DMS53 treated with DMSO at 0.1 percent for 48 hours (cell line): ENCODE measurements at regions not wholly inside any gene's neighbourhood (a gene's known extent, or its start where the extent isn't known, plus 50 kb on each side); places are given as distances from the start of the nearest gene placed in this dataset.
"Not testable (repeated sequence)": the region's sequence is repeated elsewhere in the genome, so short reads cannot be mapped to it uniquely, and the experiment has no call there.

Experiments used
- DNase-seq: peaks from one replicate; lab custom pipeline; 2025; ENCODE audit not compliant: unreplicated experiment; lab: John Stamatoyannopoulos, UW

GRCh38 chr1:239976130-239976968, 115.3 kb upstream of the FMN2 start:
- peak; percentile 62 for DNase-seq

- no peak for DNase-seq
Observed at GRCh38 chr1:239977416-239977815, 114.3 kb upstream of the FMN2 start.

DNA sequence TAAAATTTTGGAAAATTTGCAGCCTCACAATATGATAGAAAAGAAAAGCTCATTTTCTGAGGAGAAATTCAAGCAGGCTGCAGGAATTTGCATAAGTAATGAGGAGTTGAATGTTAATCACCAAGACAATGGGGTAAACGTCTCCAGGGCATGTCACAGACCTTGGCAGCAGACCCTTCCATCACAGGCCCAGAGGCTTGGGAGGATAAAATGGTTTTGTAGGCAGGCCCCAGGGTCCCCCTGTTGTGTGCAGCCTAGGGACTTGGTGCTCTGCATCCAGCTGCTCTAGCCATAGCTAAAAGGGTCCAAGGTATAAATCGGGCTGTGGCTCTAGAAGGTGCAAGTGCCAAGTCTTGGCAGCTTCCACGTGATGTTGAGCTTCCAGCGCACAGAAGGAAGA, 112.2 kb upstream of the FMN2 start:
- no peak for DNase-seq

DNA sequence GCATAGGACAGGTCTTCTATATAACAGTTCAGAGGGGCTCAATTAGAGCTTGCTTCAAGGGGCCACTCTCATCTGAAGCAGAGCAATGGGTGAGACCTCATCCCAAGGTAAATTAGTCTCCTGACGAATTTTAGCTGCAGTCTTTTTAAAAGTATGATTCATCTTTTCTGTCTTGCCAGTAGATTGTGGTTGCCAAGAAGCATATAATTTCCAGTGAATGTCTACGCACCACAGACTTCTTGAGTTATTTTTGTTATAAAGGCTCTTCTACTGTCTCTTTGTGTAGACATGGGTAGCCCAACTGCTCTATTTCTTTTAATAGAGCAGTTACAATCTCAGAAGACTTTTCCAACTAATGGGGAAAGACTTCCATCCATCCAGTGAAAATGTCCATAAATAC, 108.9 kb upstream of the FMN2 start:
- DNase-seq = no peak

DNA sequence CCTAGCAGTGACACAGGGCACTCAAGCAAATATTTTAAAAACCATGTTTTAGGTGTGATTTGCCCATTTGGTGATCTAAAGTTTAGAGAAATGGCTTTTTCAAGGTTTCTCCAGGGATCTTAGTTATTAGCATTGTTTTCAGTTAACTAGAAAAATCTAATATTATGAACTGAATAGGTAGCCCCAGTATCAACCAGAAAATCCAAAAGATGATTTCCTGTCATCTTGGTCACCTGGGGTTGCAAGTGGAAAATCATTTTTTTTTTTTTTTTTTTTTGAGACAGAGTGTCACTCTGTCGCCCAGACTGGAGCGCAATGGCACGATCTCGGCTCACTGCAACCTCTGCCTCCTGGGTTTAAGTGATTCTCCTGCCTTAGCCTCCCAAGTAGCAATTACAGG, 106.6 kb upstream of the FMN2 start:
- no peak for DNase-seq

DNA sequence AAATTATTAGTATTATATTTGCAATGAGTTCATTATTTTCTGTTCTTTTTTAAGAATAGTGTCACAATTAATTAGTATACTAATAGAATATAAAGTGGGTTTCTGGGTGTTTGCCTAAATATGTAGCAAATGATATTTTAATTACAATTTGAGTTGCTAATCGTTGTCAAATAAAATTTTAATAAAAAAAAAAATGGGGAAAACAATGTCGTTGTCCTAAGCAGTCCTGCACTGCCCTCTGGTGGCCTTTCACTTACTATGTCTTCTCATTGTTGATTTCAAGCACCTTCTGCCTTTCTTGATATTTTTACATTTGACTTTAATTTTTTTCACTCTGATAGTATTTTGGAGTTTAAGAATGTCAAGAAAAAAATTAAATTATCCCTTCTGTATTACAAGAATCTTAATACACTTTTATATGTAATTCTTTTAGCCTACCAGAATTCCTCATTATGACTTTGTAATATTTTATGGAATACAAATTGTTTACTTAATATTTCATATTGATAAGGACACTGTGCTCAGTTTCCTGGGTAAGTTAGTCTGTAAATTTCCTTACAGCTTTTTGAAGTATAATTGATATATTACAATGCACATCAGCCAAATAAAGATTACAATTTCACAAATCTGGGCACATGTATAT, 104.5 kb upstream of the FMN2 start:
- DNase-seq = peak; percentile 32

GRCh38 chr1:239989990-239990389, 101.7 kb upstream of the FMN2 start:
- no peak for DNase-seq

DNA sequence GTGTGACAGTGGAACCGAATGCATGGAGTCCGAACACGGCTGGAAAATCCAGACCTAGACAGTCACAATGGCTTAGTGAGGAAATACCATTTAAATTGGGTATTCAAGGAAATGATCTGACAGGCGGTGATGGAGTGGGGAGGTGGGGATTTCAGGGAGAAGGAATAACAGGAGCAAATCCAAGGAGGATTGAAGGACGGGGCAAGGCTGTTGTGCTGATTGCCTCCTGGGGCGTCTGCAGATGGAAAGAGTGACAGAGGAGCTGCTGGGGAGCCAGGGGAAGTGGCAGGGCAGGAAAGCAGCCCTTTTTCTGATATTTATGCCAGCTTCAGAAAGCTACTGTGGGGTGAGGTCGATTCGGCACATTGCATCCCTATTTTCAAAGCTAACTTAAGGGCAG, 99.1 kb upstream of the FMN2 start:
- DNase-seq = not testable (repeated sequence)

GRCh38 chr1:239993366-239993765, 98.3 kb upstream of the FMN2 start:
- no peak for DNase-seq

DNA sequence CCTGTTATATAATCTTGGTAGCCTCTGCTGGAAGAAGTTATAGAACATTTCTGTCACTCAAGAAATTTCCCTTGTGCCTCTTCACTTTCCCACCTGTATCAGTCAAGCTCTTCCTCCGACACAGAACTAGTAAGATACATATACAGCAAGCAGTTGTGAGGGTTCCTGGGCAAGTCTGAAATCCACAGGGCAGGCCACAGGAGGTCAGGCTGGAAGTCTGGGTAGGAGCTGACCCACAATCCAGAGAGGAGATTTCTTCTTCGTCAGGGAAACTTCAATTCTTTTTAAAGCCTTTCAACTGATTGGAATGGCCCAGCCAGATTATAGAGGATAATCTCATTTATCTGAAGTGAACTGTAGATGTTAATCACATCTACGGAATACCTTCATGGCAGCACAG, 96.4 kb upstream of the FMN2 start:
- no peak for DNase-seq

- no peak for DNase-seq
Observed at GRCh38 chr1:239997160-239997514, 94.5 kb upstream of the FMN2 start.

DNA sequence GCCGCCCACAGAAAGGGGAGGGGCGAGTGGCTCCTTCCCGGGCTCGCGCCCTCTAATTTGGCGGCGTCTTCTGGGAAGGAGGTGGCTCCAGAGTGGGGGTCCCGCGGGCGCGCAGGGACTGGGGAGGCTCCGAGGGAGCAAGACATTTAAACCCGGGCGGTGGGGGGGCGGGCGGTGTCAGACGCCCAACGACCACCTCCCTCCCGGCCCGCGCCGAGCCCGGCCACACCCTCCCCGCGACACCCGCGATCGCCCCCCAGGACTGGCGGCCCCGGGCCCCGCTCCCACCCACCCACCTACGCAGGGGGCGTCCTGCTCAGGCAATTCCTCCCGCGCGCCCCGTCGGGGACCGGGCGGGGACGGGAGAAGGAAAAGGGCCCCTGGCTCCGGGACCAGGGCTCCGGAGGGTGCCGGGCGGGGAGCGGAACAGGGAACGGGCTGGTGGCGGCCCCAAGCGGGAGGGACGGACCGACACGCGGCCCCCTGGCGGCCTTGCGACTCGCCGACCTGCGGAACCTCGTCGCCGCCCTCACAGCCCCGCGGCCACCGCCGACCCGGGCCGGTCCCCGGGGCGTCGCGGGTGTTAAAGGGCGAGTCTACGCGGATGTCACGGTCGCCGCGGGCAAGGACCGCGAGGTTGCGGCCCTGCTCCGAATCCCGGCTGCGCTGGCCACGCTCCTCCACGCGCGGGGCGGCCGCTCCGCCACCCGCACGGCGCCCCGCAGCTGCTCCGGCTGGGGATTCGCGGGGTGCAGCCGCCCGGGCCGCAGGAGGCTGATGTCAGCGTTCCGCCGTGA, 94.0 kb upstream of the FMN2 start:
- DNase-seq = no peak

DNA sequence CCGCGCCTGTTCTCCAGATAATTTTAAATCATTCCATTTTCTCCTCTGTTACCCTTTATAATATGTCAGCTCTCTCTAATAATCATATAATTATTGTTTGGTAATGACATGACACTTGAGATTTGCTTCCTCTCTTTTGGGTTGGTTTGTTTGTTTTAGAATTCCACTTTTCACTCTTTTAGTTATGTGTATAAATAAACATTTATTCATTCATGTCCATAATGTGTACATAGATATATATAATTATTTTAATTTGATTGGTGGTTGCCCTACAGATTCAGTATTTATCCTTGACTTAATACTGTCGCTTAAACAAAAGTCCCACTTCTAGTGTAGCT, 93.4 kb upstream of the FMN2 start:
- no peak for DNase-seq

DNA sequence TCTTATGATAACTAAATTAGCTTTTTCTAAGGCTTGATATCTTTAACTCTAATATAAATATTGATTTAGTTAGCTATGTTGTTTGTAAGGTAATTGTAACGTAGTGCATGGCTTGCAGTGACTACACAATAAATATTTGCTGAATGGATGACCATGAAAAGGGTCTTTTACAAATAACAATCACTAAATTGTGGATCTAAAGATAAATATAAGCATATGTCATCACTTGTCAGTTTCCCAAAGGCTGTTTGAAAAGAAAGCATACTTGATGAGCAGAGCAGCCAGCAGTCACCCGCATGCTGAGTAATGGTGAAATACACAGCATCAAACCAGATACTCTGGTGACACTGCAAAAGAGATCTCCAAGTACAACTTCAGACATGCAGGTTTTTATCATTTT, 92.5 kb upstream of the FMN2 start:
- DNase-seq = peak; percentile 98

DNA sequence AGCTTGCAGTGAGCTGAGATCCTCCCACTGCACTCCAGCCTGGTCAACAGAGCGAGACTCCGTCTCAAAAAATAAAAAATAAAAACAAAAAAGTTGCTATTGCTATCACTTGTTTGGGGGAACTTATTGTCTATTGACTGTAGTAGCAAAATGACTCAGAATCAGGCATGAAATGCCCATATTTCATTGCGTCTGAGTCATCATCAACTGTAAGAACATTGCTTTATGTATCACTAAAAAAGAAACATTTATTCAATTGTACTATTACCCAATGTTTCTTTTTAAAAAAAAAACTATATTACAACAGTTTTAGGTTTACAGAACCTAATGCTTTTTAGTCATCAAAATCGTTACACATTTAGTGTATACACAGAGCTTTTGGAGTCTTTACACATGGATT, 91.0 kb upstream of the FMN2 start:
- DNase-seq = no peak

DNA sequence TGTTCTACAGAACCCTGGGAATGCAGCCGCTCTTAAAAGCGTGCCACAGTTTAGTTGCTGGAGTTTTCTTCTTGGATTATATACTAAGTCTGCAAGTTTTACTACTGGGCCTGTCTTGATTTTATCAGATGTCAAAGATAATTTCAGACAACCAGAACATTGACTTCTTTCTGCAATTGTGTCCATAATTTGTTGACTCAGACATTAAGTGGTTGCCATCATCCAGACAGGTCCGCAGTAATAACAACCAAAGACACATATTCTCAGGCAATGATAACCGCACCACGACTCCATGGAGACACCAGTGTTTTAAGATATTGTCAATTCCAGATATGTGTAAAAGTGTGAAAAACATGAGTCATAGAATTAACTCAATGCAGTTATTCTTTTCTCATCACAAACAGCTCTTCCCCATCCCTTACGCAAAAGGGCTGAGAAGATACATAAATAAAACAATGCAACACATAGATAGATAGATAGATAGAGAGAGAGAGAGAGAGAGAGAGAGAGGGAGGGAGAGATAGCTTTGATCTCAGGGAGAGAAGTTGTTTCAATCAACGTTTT, 90.4 kb upstream of the FMN2 start:
- DNase-seq = no peak

GRCh38 chr1:240004086-240004749, 87.5 kb upstream of the FMN2 start:
- peak; percentile 19 for DNase-seq

DNA sequence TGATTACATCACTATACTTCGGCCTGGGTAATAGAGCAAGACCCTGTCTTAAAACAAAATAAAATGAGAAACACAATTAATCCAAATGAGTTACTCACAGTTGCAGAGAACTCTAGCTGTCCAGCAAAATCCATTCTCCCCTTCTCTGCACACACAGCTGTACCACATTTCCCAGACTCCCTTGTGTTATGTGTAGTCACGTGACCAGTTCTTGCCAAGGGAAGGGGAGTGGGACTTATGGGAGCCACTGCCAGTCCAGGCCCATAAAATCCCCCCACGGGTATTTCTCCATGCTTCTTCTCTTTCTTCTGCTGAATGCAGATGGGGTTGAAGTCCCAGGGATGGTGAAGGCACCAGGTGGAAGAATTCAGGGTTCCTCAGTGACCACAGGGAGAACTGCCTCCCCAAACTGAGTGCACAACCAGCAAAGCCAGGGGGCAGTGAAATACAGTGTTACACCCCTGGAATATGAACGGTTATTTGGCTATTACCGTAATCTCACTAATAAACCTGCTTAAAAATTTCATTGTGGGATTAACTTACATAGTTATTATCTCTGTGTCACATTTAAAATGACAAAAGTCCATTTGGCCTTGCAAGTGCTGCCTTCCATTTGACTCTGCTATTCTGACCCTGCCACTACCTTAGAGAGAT, 85.6 kb upstream of the FMN2 start:
- DNase-seq = no peak

DNA sequence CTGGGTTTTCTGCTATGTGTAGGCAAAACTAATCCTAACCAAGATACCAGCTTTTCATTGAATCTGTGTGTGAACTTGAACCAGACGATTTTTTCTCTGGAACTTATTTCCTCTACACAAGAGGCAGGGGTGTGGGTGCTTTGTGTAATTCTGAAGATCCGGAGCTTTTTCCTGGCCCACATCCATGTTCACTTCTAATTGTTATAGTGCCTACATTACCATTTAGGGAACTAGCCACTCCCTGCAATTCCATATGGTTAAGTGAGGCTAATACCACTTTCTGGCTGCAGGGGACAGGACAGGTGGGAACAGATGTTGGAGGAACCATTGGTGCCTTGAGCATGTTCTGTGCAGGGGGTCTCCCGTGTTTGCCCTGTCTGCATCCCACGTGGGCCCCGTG, 83.4 kb upstream of the FMN2 start:
- no peak for DNase-seq

GRCh38 chr1:240014051-240014450, 77.6 kb upstream of the FMN2 start:
- no peak for DNase-seq

- no peak for DNase-seq
Observed at GRCh38 chr1:240018617-240019016, 73.1 kb upstream of the FMN2 start.
